ENCODE measurements at regions not wholly inside any gene's neighbourhood (a gene's known extent, or its start where the extent isn't known, plus 50 kb on each side); places are given as distances from the start of the nearest gene placed in this dataset.

GRCh38 chr12:98456041-98456440 lies 59.3 kb upstream of the TMPO start:
- TF ChIP-seq SP1 (IDR thresholded peaks at IDR 0.05) (no peak), SUZ12 (IDR thresholded peaks at IDR 0.05) (no peak), ELF4 (IDR thresholded peaks at IDR 0.05) (no peak), PKNOX1 (IDR thresholded peaks at IDR 0.05) (no peak), FOXM1 (IDR thresholded peaks at IDR 0.05; ENCODE audit: borderline replicate concordance) (no peak), ZNF384 (IDR thresholded peaks at IDR 0.05) (no peak), ARNT (IDR thresholded peaks at IDR 0.05) (no peak), FOXK2 (IDR thresholded peaks at IDR 0.05) (no peak), TARDBP (IDR thresholded peaks at IDR 0.05) (no peak), BHLHE40 (IDR thresholded peaks at IDR 0.05; ENCODE audit: borderline replicate concordance) (no peak), L3MBTL2 (conservative IDR thresholded peaks at IDR 0.05) (no peak), LEF1 (IDR thresholded peaks at IDR 0.05; ENCODE audit: borderline replicate concordance) (no peak)
